ENCODE measurements at regions not wholly inside any gene's neighbourhood (a gene's known extent, or its start where the extent isn't known, plus 50 kb on each side); places are given as distances from the start of the nearest gene placed in this dataset.
"Not testable (repeated sequence)": the region's sequence is repeated elsewhere in the genome, so short reads cannot be mapped to it uniquely, and the experiment has no call there.

DNA sequence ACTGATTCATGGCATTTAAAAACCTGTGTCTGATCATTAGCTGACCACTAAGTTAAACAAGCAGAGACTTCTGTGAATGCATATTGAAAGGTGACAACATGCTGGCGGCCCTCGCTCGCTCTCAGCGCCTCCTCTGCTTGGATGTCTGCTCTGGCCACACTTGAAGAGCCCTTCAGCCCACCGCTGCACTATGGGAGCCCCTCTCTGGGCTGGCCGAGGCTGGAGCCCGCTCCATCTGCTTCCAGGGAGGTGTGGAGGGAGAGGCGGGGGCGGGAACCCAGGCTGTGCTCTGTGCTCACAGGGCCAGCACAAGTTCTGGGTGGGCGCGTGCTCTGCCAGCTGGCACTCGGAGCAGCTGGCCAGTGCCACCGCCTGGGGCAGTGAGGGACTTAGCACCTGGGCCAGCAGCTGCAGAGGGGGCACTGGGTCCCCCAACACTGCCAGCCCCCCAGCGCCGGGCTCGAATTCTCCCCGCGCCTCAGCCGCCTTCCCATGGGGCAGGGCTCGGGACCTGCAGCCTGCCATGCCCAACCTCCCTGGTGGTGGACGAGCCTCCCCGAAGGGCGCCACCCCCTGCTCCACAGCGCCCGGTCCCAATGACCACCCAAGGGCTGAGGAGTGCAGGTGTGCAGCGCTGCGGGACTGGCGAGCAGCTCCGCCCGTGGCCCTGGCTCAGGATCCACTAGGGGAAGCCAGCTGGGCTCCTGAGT, 252.4 kb downstream of the ZIC4 start:
- DNase-seq (ENCODE audit: low read depth): no peak

DNA sequence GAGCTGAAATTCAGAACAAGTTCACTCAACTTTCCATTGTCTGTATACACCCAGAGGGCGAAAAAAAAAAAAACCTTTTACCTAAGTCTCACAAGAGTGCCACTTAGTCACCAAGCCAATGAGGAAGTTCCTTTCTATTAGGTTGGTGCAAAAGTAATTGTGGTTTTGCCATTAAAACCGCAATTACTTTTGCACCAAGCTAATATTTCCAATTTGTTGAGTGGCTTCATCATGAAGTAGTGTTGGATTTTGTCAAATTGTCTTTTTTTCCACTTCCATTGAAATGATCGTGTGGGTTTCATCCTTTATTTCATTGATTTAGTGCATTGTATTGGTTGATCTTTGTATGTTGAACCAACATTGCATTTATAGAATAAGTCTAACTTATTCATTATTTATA, 253.9 kb downstream of the ZIC4 start:
- DNase-seq (ENCODE audit: low read depth): no peak

DNA sequence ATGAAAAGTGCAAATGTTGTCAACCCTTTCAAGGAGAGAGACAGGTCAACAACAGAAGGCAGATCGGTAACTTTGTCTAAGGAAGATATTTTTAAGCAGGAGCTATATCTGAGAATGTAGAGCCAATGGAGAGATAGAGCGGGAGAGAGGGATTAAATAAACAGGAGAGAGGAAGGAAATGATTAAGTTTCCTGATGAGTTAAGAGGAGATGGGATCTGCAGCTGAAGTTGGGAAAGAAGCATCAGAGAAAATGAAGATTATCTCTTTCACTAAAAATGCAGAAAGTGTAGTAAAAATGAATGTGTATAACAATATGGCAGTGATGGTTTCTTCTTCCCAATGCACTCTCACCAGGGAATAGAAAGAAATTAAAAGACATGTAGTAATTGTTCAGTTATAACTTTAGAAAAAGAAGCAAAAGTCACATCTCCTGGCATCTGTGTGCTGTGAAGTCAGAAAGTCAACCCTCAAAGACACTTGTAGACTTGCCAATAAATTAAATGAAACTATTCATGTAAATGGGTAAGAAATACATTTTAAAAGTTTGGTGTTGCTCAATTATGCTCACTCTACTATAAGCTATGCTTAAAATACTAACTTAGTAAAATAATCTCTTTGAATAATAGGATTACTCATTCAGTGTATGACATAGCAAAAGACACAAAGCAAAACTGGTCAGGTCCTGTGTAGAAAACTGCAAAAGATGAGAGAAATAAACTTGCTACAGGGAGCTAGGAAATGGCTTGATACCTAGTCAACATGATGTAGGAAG, 264.6 kb downstream of the ZIC4 start:
- no peak for DNase-seq (ENCODE audit: low read depth)

- no peak for DNase-seq (ENCODE audit: low read depth)
These were observed 267.0 kb downstream of the ZIC4 start for GRCh38 chr3:147139341-147139740.

- DNase-seq (ENCODE audit: low read depth): no peak
These were observed 274.2 kb downstream of the ZIC4 start for GRCh38 chr3:147132168-147132567.

GRCh38 chr3:147130461-147130860, 275.9 kb downstream of the ZIC4 start:
- DNase-seq (ENCODE audit: low read depth): no peak

DNA sequence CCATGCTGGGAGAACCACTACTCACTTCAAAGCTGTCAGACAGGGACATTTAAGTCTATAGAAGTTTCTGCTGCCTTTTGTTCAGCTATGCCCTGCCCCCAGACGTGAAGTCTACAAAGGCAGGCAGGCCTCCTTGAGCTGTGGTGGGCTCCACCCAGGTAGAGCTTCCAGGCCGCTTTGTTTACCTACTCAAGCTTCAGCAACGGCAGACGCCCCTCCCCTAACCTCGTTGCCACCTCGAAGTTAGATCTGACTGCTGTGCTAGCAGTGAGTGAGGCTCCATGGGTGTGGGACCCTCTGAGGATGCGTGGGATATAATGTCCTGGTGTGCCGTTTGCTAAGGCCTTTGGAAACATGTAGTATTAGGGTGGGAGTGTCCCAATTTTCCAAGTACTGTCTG, 276.7 kb downstream of the ZIC4 start:
- DNase-seq (ENCODE audit: low read depth): no peak

DNA sequence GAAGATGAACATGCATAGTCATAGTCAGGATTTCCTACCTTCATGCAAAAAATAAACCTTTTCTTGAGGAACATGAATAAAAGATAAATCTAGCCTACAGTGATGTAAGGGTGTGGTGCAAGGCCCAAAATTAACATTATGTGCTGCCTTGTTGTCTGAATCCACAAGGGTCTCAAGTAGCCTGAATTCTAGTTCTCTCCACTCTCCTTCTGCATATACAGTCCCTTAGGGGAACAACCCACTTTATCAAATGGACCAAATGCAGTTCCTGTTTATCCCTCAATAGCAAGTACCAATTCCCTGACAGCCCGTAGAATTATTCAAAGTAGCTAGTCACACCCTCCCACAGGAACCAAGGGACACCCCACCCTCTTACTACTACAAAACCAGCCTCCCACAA, 284.0 kb downstream of the ZIC4 start:
- DNase-seq (ENCODE audit: low read depth): no peak

DNA sequence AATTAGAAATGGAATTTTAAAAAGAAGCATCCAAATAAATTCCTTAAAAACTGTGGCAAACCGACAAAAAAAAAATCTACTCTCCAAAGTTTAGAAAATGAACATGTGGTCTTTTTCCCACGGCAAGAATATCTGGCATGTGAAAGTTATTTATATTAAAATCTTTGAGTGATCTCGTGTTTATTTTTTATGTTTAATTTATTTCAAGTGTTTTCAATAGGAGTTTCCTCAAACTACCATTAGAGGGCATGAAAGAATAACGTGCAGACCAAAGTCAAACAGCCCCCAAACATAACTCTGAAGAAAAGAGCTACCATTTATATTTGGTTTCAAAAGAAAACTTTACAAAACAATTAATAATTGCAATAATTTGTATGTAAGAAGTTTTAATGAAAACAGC, 286.4 kb downstream of the ZIC4 start:
- DNase-seq (ENCODE audit: low read depth): no peak

DNA sequence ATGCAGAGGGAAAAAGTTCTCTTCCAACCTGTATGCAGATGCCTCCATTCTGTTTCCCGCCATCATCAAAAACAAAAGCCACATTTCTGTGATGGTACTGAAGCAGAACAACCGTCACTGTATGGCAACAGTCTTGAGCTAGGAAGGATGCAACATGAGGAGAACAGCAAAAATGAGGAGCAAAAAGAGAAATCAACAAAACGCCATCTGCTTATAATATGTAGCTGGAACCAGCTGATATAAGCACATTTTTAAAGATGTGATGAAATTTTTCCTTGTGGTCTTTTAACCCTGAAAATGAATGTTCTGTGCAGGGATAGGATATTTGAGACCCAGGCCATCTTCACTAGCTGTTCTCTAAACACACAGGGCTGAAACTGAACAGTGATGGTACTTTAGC, 287.0 kb downstream of the ZIC4 start:
- DNase-seq (ENCODE audit: low read depth): no peak

DNA sequence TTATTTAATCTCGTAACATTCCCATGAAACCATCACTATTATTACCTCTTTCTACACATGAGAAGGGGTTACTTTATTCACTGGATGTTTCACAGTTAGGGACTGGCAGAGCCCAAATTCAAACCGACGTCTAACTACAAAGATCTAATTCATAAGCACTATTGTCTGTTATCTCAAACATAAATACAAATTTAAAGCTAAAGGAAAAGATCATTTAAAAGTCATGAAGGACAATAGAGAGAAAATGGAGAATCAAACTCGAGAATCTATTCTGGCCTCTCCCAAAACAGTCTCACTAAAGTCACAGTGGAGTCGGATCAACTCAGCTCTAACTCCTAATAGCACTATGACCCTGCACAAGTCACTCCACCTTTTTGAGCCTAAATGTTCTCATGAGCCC, 287.7 kb downstream of the ZIC4 start:
- no peak for DNase-seq (ENCODE audit: low read depth)

DNA sequence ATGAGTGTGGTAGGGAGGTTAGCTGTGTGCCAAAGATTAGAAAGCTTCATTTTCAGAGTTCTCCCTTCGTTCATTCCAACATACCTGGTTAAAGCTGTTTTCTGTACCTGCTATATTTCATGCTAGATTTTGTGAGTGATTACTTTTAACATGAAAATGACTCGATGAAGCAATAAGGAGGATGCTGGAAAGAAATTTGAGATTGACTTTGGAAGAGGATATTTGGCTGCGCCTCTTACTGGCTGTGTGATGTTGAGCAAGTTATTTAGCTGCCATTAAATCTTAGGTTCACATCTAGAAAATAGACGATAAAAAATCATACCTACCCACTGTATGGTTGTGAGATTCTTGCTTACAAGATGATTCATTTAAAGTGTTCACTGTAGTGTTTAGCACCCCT, 288.7 kb downstream of the ZIC4 start:
- no peak for DNase-seq (ENCODE audit: low read depth)

DNA sequence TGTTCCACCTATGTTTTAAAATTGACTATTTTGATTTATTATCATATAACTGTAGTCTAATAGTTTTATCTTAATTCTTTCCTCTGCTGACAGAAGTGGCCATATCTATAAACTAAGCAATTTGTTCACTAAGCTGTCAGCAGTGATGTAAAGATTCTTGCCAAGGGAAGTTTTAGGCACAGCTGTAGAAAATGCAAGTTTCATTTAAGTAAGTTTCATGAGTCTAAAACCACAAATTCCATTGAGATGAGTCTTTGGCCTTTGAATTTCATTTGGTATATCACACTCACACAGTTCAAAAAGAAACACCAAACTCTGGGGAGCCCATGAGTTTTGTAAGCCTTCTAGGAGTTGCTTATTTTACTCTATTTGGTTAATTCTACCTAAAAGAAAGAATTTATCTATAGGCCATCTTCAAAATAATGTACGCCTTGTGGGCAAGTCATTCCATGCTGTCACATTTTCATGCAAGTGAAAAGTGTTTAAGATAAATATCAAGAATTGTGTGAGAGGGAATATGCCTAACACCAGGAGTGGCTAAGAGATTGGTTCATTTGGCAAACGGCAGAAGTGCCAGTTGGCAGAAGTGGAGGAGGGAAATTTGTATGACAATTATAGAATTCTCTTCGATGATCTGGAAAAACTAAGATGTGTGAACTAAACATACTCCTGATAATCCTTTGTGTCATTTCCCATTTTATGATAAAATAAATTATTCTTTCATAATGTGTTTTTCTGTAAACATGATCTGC, 292.9 kb downstream of the ZIC4 start:
- DNase-seq (ENCODE audit: low read depth): peak; percentile 85

DNA sequence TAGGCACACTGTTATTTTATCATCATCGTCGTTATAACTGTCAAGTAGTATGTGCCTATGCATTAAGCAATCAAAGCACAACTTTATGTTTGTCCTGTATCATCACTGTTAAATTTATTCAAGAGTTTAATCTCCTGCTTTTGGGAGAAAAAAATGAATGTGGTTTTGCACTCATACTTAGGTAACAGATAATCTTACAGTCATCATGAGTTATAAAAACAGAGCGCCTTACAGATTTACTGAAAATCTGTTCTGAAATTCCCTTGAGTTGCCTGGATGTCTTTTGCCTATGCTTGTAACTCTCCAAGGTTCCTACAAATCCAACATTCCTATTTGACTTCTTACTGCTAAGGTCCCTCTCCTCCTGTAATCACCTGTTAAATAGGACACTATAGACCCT, 307.3 kb downstream of the ZIC4 start:
- no peak for DNase-seq (ENCODE audit: low read depth)

GRCh38 chr3:147090461-147090860, 315.9 kb downstream of the ZIC4 start:
- DNase-seq (ENCODE audit: low read depth): no peak

DNA sequence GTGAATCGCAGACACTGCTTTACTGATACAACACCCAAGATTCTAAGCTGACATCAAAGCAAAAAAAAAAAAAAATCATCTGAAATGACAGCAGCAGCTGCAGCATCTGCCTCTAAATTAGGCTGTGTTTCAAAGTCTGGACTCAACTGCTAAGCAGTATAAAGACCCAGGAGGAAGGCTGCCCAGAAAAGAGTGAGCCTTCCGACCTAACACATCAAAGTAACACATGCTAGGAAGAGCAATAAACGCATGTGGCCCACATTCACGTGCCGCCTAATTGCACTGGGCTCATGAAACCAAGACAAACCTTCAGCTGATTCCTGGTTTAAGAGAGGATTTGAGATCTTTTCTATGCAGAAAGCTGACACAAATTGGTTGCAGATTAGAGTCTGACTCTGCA, 317.1 kb downstream of the ZIC4 start:
- no peak for DNase-seq (ENCODE audit: low read depth)

DNA sequence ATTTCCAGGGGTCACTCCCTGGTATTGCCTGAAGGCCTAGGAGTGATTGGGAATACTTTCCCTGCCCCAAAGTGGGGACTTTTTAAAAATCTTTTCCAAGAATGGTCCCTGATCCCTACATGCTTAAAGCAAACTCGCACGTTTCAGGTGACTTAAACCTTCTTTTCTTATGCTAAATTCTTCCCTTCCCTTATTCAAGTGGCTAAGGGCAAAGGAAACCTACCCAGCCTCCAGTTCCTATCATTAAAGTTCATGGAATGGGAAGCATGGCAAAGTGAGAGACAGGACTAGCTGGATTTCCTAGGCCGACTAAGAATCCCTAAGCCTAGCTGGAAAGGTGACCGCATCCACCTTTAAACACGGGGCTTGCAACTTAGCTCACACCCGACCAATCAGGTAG, 346.8 kb downstream of the ZIC4 start:
- not testable (repeated sequence) for DNase-seq (ENCODE audit: low read depth)

GRCh38 chr3:147049821-147050220, 356.5 kb downstream of the ZIC4 start:
- DNase-seq (ENCODE audit: low read depth): no peak

DNA sequence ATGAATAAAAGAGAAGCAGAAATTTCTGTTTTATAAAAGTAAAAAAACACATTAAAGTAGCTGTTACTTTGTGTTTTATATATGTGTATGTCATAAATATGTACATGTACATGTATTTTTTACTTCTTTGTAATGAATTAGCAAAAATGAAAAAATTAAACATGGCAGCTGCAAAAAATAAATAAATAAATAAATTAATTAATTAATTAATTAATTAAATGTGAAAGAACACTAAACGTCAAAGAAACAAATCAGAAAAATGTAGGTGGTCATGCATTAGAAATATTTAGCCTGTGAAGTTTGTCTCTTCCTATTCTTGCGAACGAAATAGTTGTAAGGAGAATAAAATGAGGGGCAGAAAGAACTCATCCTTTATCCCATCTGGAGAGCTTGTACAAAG, 357.0 kb downstream of the ZIC4 start:
- no peak for DNase-seq (ENCODE audit: low read depth)

DNA sequence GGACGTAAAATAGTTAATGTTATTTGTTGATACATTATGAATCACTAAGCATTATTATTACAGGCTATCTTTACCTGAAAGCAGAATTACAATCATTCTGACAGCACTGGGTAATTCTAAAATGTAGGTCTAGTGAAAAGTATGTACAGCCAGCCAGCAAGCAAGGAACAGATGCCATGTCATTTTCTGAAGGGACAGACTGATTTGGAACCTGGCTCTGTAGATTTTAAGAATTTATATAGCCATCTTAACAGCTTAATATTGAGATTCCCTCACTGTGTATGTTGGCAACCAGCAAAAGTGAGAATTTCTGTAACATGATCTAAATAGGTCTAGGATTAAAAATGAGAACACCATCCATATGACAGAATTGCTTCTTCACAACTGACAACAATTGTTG, 359.4 kb downstream of the ZIC4 start:
- DNase-seq (ENCODE audit: low read depth): no peak

GRCh38 chr3:147038481-147038880, 367.9 kb downstream of the ZIC4 start:
- peak; percentile 69 for DNase-seq (ENCODE audit: low read depth)

- DNase-seq (ENCODE audit: low read depth): no peak
These were observed 372.0 kb downstream of the ZIC4 start for GRCh38 chr3:147034359-147034758.

DNA sequence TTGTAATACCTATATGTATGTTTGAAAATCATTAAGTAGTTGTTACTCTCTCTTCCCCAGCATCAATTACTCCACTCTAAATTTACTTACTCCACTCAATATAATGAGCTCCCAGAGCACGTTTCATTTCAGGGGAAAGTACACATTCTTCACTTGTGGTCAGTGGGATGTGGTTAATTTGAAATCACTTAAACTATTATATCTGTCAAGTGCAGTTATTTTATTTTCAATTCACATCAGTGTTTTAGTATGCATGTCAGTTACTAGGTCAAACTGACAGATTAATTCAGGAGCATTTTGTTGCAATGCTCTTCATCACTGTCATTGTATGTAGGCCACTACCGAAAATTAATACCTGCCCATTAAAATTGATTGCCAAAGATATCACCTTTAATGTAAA, 376.1 kb downstream of the ZIC4 start:
- DNase-seq (ENCODE audit: low read depth): no peak

Data from GM04503 (cell line).